ENCODE measurements at regions not wholly inside any gene's neighbourhood (a gene's known extent, or its start where the extent isn't known, plus 50 kb on each side); places are given as distances from the start of the nearest gene placed in this dataset.

GRCh38 chr19:27859689-27860088 is 1353.3 kb downstream of the UQCRFS1 start:
- TF ChIP-seq TCF7L2 (IDR thresholded peaks at IDR 0.05; ENCODE audit: borderline replicate concordance, low read depth, low read length) (no peak), CTCF (tag by site-specific recombination; IDR thresholded peaks at IDR 0.05) (no peak), ZNF280D (tag by site-specific recombination; IDR thresholded peaks at IDR 0.05) (no peak), ATF2 (tag by site-specific recombination; IDR thresholded peaks at IDR 0.05; ENCODE audit: low read depth) (no peak), ZNF571 (tag by site-specific recombination; IDR thresholded peaks at IDR 0.05) (no peak), ZNF335 (tag by site-specific recombination; conservative IDR thresholded peaks at IDR 0.05) (no peak), ZNF776 (tag by site-specific recombination; IDR thresholded peaks at IDR 0.05; ENCODE audit: borderline replicate concordance) (no peak), REST (tag by site-specific recombination; IDR thresholded peaks at IDR 0.05) (no peak), ZBTB7A (tag by site-specific recombination; IDR thresholded peaks at IDR 0.05; ENCODE audit: low read depth) (no peak), ZNF274 (IDR thresholded peaks at IDR 0.05; ENCODE audit: low read length) (no peak), ZNF274 (tag by site-specific recombination; IDR thresholded peaks at IDR 0.05; ENCODE audit: borderline replicate concordance) (no peak), ZNF600 (tag by site-specific recombination; IDR thresholded peaks at IDR 0.05) (no peak), ZNF184 (tag by site-specific recombination; IDR thresholded peaks at IDR 0.05) (no peak)
